H1 (cell line): ENCODE measurements at regions not wholly inside any gene's neighbourhood (a gene's known extent, or its start where the extent isn't known, plus 50 kb on each side); places are given as distances from the start of the nearest gene placed in this dataset.

Experiments
- CTCF ChIA-PET: fragments of 300-600 bp; sonication (Branson Sonifier 250); formaldehyde crosslinking; loops from one replicate; lab custom pipeline; 2021; ENCODE audit not compliant: partially characterized antibody; lab: Charles Lee
- POLR2A ChIA-PET: fragments of 300-600 bp; sonication (Branson Sonifier 250); formaldehyde crosslinking; loops from one replicate; lab custom pipeline; 2021; ENCODE audit warnings: inconsistent platforms; ENCODE audit not compliant: partially characterized antibody; lab: Charles Lee
- DNase-seq, 2 experiments: peaks; one replicate each; pipeline versions ENCODE4 v3.0.0 to v3.0.0-alpha.2; 2010 to 2022; ENCODE audit warnings: low spot score in 2 of 2, low read depth in 1 of 2, mixed read lengths in 1 of 2
- FAIRE-seq: peaks from 2 replicates; lab custom pipeline; 2011; peaks lifted over from hg19 to GRCh38; lab: Jason Lieb, UNC
- H2AFZ ChIP-seq: 2 replicates; pipeline ENCODE4 v1.8.1; 2012; ENCODE audit warnings: low read length, inconsistent platforms
- H2AK5ac ChIP-seq: 2 replicates; pipeline ENCODE4 v1.6.1; 2013; ENCODE audit warnings: low read depth, low read length
- H2BK120ac ChIP-seq: replicated peaks from 2 replicates; pipeline ENCODE3; 2013; ENCODE audit warnings: low read depth, low read length, inconsistent platforms
- H2BK12ac ChIP-seq: 2 replicates; pipeline ENCODE4 v1.6.1; 2013; ENCODE audit warnings: low read depth, low read length
- H2BK15ac ChIP-seq: 2 replicates; pipeline ENCODE4 v1.6.1; 2013; ENCODE audit warnings: low read length
- H2BK20ac ChIP-seq: 2 replicates; pipeline ENCODE4 v1.6.1; 2013; ENCODE audit warnings: low read length
- H2BK5ac ChIP-seq: 2 replicates; pipeline ENCODE4 v1.6.1; 2013; ENCODE audit warnings: low read depth, low read length
- H3K14ac ChIP-seq: 2 replicates; pipeline ENCODE4 v1.6.1; 2013; ENCODE audit warnings: inconsistent platforms; ENCODE audit not compliant: insufficient read length
- H3K18ac ChIP-seq: 2 replicates; pipeline ENCODE4 v1.6.1; 2013; ENCODE audit warnings: low read length; ENCODE audit errors: extremely low read depth
- H3K23ac ChIP-seq: 2 replicates; pipeline ENCODE4 v1.6.1; 2013; ENCODE audit warnings: inconsistent platforms; ENCODE audit not compliant: insufficient read length
- H3K23me2 ChIP-seq: 2 replicates; pipeline ENCODE4 v1.6.1; 2013; ENCODE audit warnings: low read depth, low read length
- H3K27ac ChIP-seq: 2 replicates; pipeline ENCODE4 v1.6.1; 2011; ENCODE audit warnings: low read depth, low read length, inconsistent platforms
- H3K27me3 ChIP-seq, 4 experiments: replicated peaks in 1 of 4; 1 replicate in 1 of 4; 2 replicates in 3 of 4; pipeline versions ENCODE4 v1.6.1 to v1.8.1; 2011 to 2013; ENCODE audit warnings: low read length in 3 of 4, mild to moderate bottlenecking in 3 of 4, inconsistent platforms in 2 of 4, mixed read lengths in 2 of 4, moderate library complexity in 1 of 4; ENCODE audit not compliant: control insufficient read depth in 3 of 4, insufficient read depth in 3 of 4; ENCODE audit errors: extremely low read depth in 1 of 4
- H3K36me3 ChIP-seq, 4 experiments: 2 replicates each; pipeline versions ENCODE4 v1.6.1 to v1.8.1; 2011 to 2013; ENCODE audit warnings: mild to moderate bottlenecking in 4 of 4, low read length in 3 of 4, moderate library complexity in 2 of 4, control low read depth in 1 of 4, inconsistent platforms in 1 of 4; ENCODE audit not compliant: insufficient read depth in 4 of 4, control insufficient read depth in 2 of 4
- H3K4ac ChIP-seq: replicated peaks from 2 replicates; pipeline ENCODE3; 2013; ENCODE audit warnings: low read length, low read depth, mixed read lengths, inconsistent platforms; ENCODE audit not compliant: insufficient read length
- H3K4me1 ChIP-seq, 4 experiments: replicated peaks in 1 of 4; 1 replicate in 1 of 4; 2 replicates in 3 of 4; pipeline versions ENCODE4 v1.6.1 to v1.8.1; 2011 to 2013; ENCODE audit warnings: low read length in 3 of 4, inconsistent platforms in 2 of 4, mixed read lengths in 1 of 4; ENCODE audit not compliant: insufficient read depth in 4 of 4, control insufficient read depth in 3 of 4
- H3K4me2 ChIP-seq, 2 experiments: 2 replicates each; pipeline versions ENCODE4 v1.6.1 to v1.8.1; 2011 to 2013; ENCODE audit warnings: low read depth in 2 of 2, low read length in 2 of 2, control low read depth in 1 of 2, inconsistent platforms in 1 of 2, mild to moderate bottlenecking in 1 of 2; ENCODE audit not compliant: insufficient read depth in 1 of 2
- H3K4me3 ChIP-seq, 4 experiments: fragments of 200-600, 300-600 bp in 1 of 4; sonication (generic), shearing (Covaris generic), sonication (Bioruptor Twin) in 1 of 4; 2 replicates each; pipeline versions ENCODE4 v1.5.1 to v1.8.1; 2011 to 2016; ENCODE audit warnings: low read length in 4 of 4, low read depth in 3 of 4, control low read depth in 2 of 4, inconsistent platforms in 2 of 4, mild to moderate bottlenecking in 2 of 4, mixed read lengths in 1 of 4, moderate library complexity in 1 of 4; ENCODE audit not compliant: insufficient read depth in 2 of 4; ENCODE audit errors: extremely low read depth in 1 of 4
- H3K56ac ChIP-seq: replicated peaks from 2 replicates; pipeline ENCODE3; 2013; ENCODE audit warnings: low read depth, mild to moderate bottlenecking, mixed read lengths, low read length, inconsistent platforms; ENCODE audit not compliant: insufficient read length
- H3K79me1 ChIP-seq: 2 replicates; pipeline ENCODE4 v1.6.1; 2013; ENCODE audit warnings: low read depth, low read length, control low read depth
- H3K79me2 ChIP-seq, 2 experiments: 2 replicates each; pipeline versions ENCODE4 v1.6.1 to v1.8.1; 2012 to 2013; ENCODE audit warnings: low read length in 2 of 2, mild to moderate bottlenecking in 2 of 2, inconsistent platforms in 1 of 2; ENCODE audit not compliant: insufficient read depth in 2 of 2, control insufficient read depth in 1 of 2
- H3K9ac ChIP-seq, 4 experiments: replicated peaks in 1 of 4; 1 replicate in 1 of 4; 2 replicates in 3 of 4; pipeline versions ENCODE4 v1.6.1 to v1.8.1; 2011 to 2013; ENCODE audit warnings: low read depth in 3 of 4, low read length in 3 of 4, control low read depth in 2 of 4, mild to moderate bottlenecking in 2 of 4, moderate library complexity in 2 of 4, inconsistent platforms in 1 of 4; ENCODE audit errors: extremely low read depth in 1 of 4
- H3K9me3 ChIP-seq, 2 experiments: 2 replicates each; pipeline versions ENCODE4 v1.6.1 to v1.8.1; 2012 to 2013; ENCODE audit warnings: mild to moderate bottlenecking in 2 of 2, moderate library complexity in 2 of 2, control low read depth in 1 of 2, inconsistent platforms in 1 of 2, low read depth in 1 of 2, low read length in 1 of 2, mixed read lengths in 1 of 2; ENCODE audit not compliant: insufficient read depth in 2 of 2
- H4K20me1 ChIP-seq, 2 experiments: replicated peaks in 1 of 2; 2 replicates each; pipeline versions ENCODE3 to v1.8.1; 2011 to 2013; ENCODE audit warnings: inconsistent platforms in 2 of 2, low read length in 2 of 2, mild to moderate bottlenecking in 1 of 2; ENCODE audit not compliant: insufficient read depth in 2 of 2, control insufficient read depth in 1 of 2
- H4K5ac ChIP-seq: 2 replicates; pipeline ENCODE4 v1.6.1; 2013; ENCODE audit warnings: low read length, low read depth, mixed read lengths, inconsistent platforms; ENCODE audit not compliant: insufficient read length
- H4K8ac ChIP-seq: 2 replicates; pipeline ENCODE4 v1.8.0; 2013; ENCODE audit warnings: mild to moderate bottlenecking, moderate library complexity, low read length, inconsistent platforms; ENCODE audit not compliant: insufficient read depth; ENCODE audit errors: extremely low read depth
- H4K91ac ChIP-seq: replicated peaks from 2 replicates; pipeline ENCODE3; 2013; ENCODE audit warnings: low read length, mixed read lengths, inconsistent platforms; ENCODE audit not compliant: insufficient read length
- CBX8 ChIP-seq: fragments of 300-800, 300-1000 bp; sonication (generic); IDR thresholded peaks from 2 replicates; pipeline ENCODE4 v1.7.1; 2016; ENCODE audit warnings: low read depth, low read length, borderline replicate concordance
- CHD2 ChIP-seq: IDR thresholded peaks from 2 replicates; pipeline ENCODE4 v1.6.1; 2012; ENCODE audit warnings: low read length, improper control_type of control experiment
- GABPA ChIP-seq: IDR thresholded peaks from 2 replicates; pipeline ENCODE4 v1.6.1; 2011; ENCODE audit warnings: mild to moderate bottlenecking, low read length, moderate library complexity, borderline replicate concordance; ENCODE audit not compliant: insufficient read depth
- JUN ChIP-seq: IDR thresholded peaks from 2 replicates; pipeline ENCODE4 v1.6.1; 2011; ENCODE audit warnings: low read depth, mild to moderate bottlenecking, improper control_type of control experiment, low read length
- RXRA ChIP-seq: IDR thresholded peaks from 2 replicates; pipeline ENCODE4 v1.6.1; 2011; ENCODE audit warnings: low read depth, mild to moderate bottlenecking, low read length, moderate library complexity; ENCODE audit not compliant: insufficient read depth
- SIX5 ChIP-seq: IDR thresholded peaks from 2 replicates; pipeline ENCODE4 v1.6.1; 2011; ENCODE audit warnings: mild to moderate bottlenecking, low read depth, low read length
- WGBS, 2 experiments: shearing (Covaris generic) in 1 of 2; methylation state at CpG; one replicate each; pipeline versions ENCODE4 v1.1.6 to v1.1.7; 2013 to 2015; ENCODE audit warnings: low lambda C conversion rate in 2 of 2, mixed read lengths in 2 of 2, inconsistent platforms in 1 of 2, low coverage in 1 of 2, missing lambda C conversion rate in 1 of 2; ENCODE audit not compliant: insufficient replicate concordance in 2 of 2, insufficient coverage in 1 of 2, insufficient read length in 1 of 2; ENCODE audit errors: extremely low coverage in 1 of 2, missing lambda C conversion rate in 1 of 2; 5-methylcytosine and 5-hydroxymethylcytosine counted together

GRCh38 chr5:4947106-4947505 is 193.0 kb upstream of the ADAMTS16 start:
- FAIRE-seq = no peak
- WGBS, 2 experiments = no CpG with 5 or more reads among the region's 1 CpG
- no peaks in the 10 kb centered on the region for H3K79me2 ChIP-seq
- no peak overlapping the region for H2BK5ac ChIP-seq
- H2AFZ ChIP-seq = no peak overlapping the region
- no peak overlapping the region for H2BK15ac ChIP-seq
- H3K79me1 ChIP-seq = no peaks in the 10 kb centered on the region
- H2AK5ac ChIP-seq = no peak overlapping the region
- no peak overlapping the region for H4K91ac ChIP-seq
- H2BK20ac ChIP-seq = no peak overlapping the region
- H3K4me1 ChIP-seq = peaks cover 0 to 5% (median 4%) of the 10 kb centered on the region in 4 experiments; a peak in 5 of 7 replicates
- no peaks in the 10 kb centered on the region for H3K9me3 ChIP-seq
- no peak overlapping the region for H3K4ac ChIP-seq
- H3K18ac ChIP-seq = no peak overlapping the region
- H2BK120ac ChIP-seq = no peak overlapping the region
- no peaks in the 10 kb centered on the region for H3K27me3 ChIP-seq
- H3K56ac ChIP-seq = no peak overlapping the region
- H3K4me3 ChIP-seq = no peak overlapping the region
- H4K8ac ChIP-seq = no peak overlapping the region
- TF ChIP-seq RXRA (no peak), CBX8 (no peak), CHD2 (no peak), GABPA (no peak), JUN (no peak), SIX5 (no peak)
- POLR2A ChIA-PET = no interaction called here
- no peak overlapping the region for H3K27ac ChIP-seq
- no peak overlapping the region for H3K4me2 ChIP-seq
- no peak overlapping the region for H3K9ac ChIP-seq
- H3K23me2 ChIP-seq = no peaks in the 10 kb centered on the region
- no peaks in the 10 kb centered on the region for H3K36me3 ChIP-seq
- H2BK12ac ChIP-seq = no peak overlapping the region
- H3K14ac ChIP-seq = no peak overlapping the region
- H4K20me1 ChIP-seq = no peaks in the 10 kb centered on the region
- no peak overlapping the region for H4K5ac ChIP-seq
- CTCF ChIA-PET = interaction anchor here (1.3 kb wide), 1 partner anchor 21 kb away, joined by 3 read pairs; no protein-coding TSS in a partner anchor
- H3K23ac ChIP-seq = no peak overlapping the region
- no peak for DNase-seq
